OCI-LY3 (cell line): ENCODE measurements at regions not wholly inside any gene's neighbourhood (a gene's known extent, or its start where the extent isn't known, plus 50 kb on each side); places are given as distances from the start of the nearest gene placed in this dataset.
A peak's percentile ranks its signal among the peaks of the same experiment; 100 is the strongest.

Experiments
- H2AFZ ChIP-seq: fragments of 200-600, 300-600 bp; shearing (Covaris generic); 2 replicates; pipeline ENCODE4 v1.6.0; 2014; ENCODE audit warnings: antibody characterized with exemption, low read depth, low read length
- H3K27ac ChIP-seq: fragments of 200-600, 300-600 bp; sonication (generic); 2 replicates; pipeline ENCODE4 v1.5.1; 2014; ENCODE audit warnings: mild to moderate bottlenecking, low read length, moderate library complexity, mixed read lengths
- H3K27me3 ChIP-seq: fragments of 200-600, 300-600 bp; sonication (generic); 2 replicates; pipeline ENCODE4 v1.6.1; 2014; ENCODE audit warnings: low read depth, low read length, mixed read lengths
- H3K36me3 ChIP-seq: fragments of 200-600, 300-600 bp; sonication (generic); replicated peaks from 2 replicates; pipeline ENCODE3; 2014; ENCODE audit warnings: low read depth, low read length, mixed read lengths
- H3K4me1 ChIP-seq: fragments of 300-600, 200-600 bp; sonication (generic); 2 replicates; pipeline ENCODE4 v1.6.1; 2014; ENCODE audit warnings: low read length, mixed read lengths
- H3K4me2 ChIP-seq: fragments of 200-600, 300-600 bp; sonication (generic); 2 replicates; pipeline ENCODE4 v1.6.1; 2014; ENCODE audit warnings: low read length, mixed read lengths
- H3K4me3 ChIP-seq: fragments of 300-600, 200-600 bp; sonication (generic); 2 replicates; pipeline ENCODE4 v1.5.1; 2014; ENCODE audit warnings: antibody characterized with exemption, mild to moderate bottlenecking, low read length, moderate library complexity
- H3K79me2 ChIP-seq: fragments of 300-600, 200-600 bp; shearing (Covaris generic); 2 replicates; pipeline ENCODE4 v1.6.1; 2014; ENCODE audit warnings: mild to moderate bottlenecking, low read length, mixed read lengths
- H3K9ac ChIP-seq: fragments of 300-600, 200-600 bp; shearing (Covaris generic); 2 replicates; pipeline ENCODE4 v1.6.0; 2014; ENCODE audit warnings: mild to moderate bottlenecking, low read length, moderate library complexity
- H3K9me3 ChIP-seq: fragments of 200-600, 300-600 bp; shearing (Covaris generic); 2 replicates; pipeline ENCODE4 v1.6.1; 2014; ENCODE audit warnings: low read length, mixed read lengths; ENCODE audit not compliant: insufficient read depth
- H4K20me1 ChIP-seq: fragments of 200-600, 300-600 bp; sonication (generic); 2 replicates; pipeline ENCODE4 v1.6.1; 2016; ENCODE audit warnings: low read length, mixed read lengths; ENCODE audit not compliant: insufficient read depth
- CTCF ChIP-seq: fragments of 200-600, 300-600 bp; sonication (generic); IDR thresholded peaks from 2 replicates; pipeline ENCODE4 v1.5.1; 2014; ENCODE audit warnings: antibody characterized with exemption, low read length, low read depth
- EZH2phosphoT487 ChIP-seq: fragments of 200-600 bp; shearing (Covaris generic); IDR thresholded peaks from 2 replicates; pipeline ENCODE4 v1.6.1; 2018; ENCODE audit warnings: antibody characterized with exemption, mixed run types, low read depth

- no peak overlapping the region for H3K9ac ChIP-seq
- H3K27ac ChIP-seq, result no peak overlapping the region
- H3K79me2 ChIP-seq, result no peaks in the 10 kb centered on the region
- H2AFZ ChIP-seq, result no peak overlapping the region
- no peaks in the 10 kb centered on the region for H3K36me3 ChIP-seq
- no peaks in the 10 kb centered on the region for H3K9me3 ChIP-seq
- no peak overlapping the region for H3K4me2 ChIP-seq
- H3K27me3 ChIP-seq, result no peaks in the 10 kb centered on the region
- no peaks in the 10 kb centered on the region for H4K20me1 ChIP-seq
- H3K4me3 ChIP-seq, result no peak overlapping the region
- no peaks in the 10 kb centered on the region for H3K4me1 ChIP-seq
- TF ChIP-seq EZH2phosphoT487, result no peak
Observed at GRCh38 chr22:48666620-48667019, 1161.1 kb downstream of the BRD1 start.

GRCh38 chr22:48665311-48665995 lies 1162.2 kb downstream of the BRD1 start:
- H3K9ac ChIP-seq, result no peak overlapping the region
- TF ChIP-seq CTCF (no peak), EZH2phosphoT487 (no peak)
- H4K20me1 ChIP-seq, result no peaks in the 10 kb centered on the region
- H2AFZ ChIP-seq, result no peak overlapping the region
- no peaks in the 10 kb centered on the region for H3K27me3 ChIP-seq
- no peaks in the 10 kb centered on the region for H3K4me1 ChIP-seq
- H3K36me3 ChIP-seq, result no peaks in the 10 kb centered on the region
- no peak overlapping the region for H3K4me2 ChIP-seq
- H3K27ac ChIP-seq, result no peak overlapping the region
- H3K9me3 ChIP-seq, result no peaks in the 10 kb centered on the region
- no peak overlapping the region for H3K4me3 ChIP-seq
- no peaks in the 10 kb centered on the region for H3K79me2 ChIP-seq

GRCh38 chr22:48664586-48664985 lies 1163.1 kb downstream of the BRD1 start:
- Histone ChIP-seq H3K4me2 (no peak overlapping the region), H3K27ac (no peak overlapping the region), H3K4me3 (no peak overlapping the region), H3K27me3 (no peaks in the 10 kb centered on the region), H3K4me1 (no peaks in the 10 kb centered on the region), H3K9ac (no peak overlapping the region), H3K79me2 (no peaks in the 10 kb centered on the region), H4K20me1 (no peaks in the 10 kb centered on the region), H3K9me3 (no peaks in the 10 kb centered on the region), H3K36me3 (no peaks in the 10 kb centered on the region), H2AFZ (no peak overlapping the region)
- TF ChIP-seq CTCF, result no peak
- TF ChIP-seq EZH2phosphoT487, result no peak

GRCh38 chr22:48663297-48663696 lies 1164.4 kb downstream of the BRD1 start:
- Histone ChIP-seq H3K4me2 (no peak overlapping the region), H3K4me3 (no peak overlapping the region), H3K27me3 (no peaks in the 10 kb centered on the region), H3K4me1 (no peaks in the 10 kb centered on the region), H3K79me2 (no peaks in the 10 kb centered on the region), H4K20me1 (no peaks in the 10 kb centered on the region), H3K36me3 (no peaks in the 10 kb centered on the region), H3K9ac (no peak overlapping the region), H3K9me3 (no peaks in the 10 kb centered on the region), H3K27ac (no peak overlapping the region), H2AFZ (no peak overlapping the region)
- TF ChIP-seq EZH2phosphoT487, result no peak
- peak; percentile 30 for TF ChIP-seq CTCF
